NCI-H82 (cell line): ENCODE measurements at regions not wholly inside any gene's neighbourhood (a gene's known extent, or its start where the extent isn't known, plus 50 kb on each side); places are given as distances from the start of the nearest gene placed in this dataset.

Experiments
- DNase-seq: peaks from one replicate; lab custom pipeline; 2025; lab: John Stamatoyannopoulos, UW

DNA sequence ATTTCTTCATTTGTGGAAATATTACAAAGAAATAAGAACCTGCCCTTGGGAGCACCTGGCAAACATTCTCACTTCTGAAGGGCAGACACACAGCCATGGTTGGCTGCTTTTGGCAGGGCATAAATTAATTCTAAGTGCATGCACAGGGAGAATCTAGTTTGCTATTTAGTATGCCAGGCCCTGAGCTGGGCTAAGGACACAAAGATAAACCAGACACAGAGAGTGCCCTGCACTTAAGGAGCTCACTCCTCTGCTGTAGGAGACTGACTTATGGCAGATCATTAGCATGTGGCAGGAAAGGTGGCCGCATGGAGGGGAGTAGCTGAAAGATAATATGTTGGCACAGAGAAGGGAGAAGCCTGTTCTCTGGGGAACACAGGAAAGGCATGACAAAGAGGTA is 367.0 kb downstream of the LPIN1 start:
- DNase-seq: no peak

- DNase-seq: no peak
These were observed 368.4 kb downstream of the LPIN1 start for GRCh38 chr2:12114816-12115215.

GRCh38 chr2:12116228-12116750 is 369.9 kb downstream of the LPIN1 start:
- peak; percentile 12 for DNase-seq

GRCh38 chr2:12119841-12120240 is 373.4 kb downstream of the LPIN1 start:
- no peak for DNase-seq

DNA sequence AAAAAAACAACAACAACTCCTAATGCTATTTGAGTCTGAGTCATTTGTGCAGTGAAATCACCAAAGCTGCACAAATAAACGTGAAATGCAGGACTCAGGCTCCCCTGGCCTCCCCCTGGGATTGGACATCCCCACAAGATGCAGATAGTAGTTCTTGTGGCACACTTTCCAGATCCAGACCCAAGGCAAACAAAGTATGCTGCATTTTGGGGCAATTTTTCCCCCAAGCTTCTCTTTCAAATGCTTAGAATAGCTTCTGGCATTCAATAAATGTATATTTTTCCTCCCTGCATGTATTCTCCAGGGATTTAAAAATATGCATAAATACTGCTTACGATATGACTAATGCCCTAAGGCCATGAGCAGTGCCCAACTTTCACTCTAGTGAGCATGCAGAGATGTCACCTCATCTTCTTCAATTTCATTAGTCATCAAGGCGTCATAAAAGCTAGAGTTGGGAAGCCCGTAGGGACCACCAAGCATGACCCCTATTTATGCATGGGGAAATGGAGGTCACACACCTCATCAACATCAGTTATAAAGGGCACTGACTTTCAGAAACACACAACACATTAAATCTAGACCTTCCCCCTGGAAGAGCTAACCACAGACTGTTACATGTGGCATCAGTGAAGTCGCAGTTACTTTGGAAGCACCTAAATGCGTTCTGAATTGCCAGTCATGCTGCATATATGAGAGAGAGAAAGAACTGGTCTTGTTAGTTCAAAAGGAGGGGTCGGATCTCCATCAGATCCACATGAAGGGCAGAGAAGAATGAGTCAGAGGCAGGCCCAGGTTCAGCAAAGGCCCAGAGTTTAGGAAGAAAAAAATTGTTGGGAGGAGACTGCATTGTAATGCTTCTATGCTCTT is 374.1 kb downstream of the LPIN1 start:
- no peak for DNase-seq

GRCh38 chr2:12124790-12125189 is 378.4 kb downstream of the LPIN1 start:
- no peak for DNase-seq

DNA sequence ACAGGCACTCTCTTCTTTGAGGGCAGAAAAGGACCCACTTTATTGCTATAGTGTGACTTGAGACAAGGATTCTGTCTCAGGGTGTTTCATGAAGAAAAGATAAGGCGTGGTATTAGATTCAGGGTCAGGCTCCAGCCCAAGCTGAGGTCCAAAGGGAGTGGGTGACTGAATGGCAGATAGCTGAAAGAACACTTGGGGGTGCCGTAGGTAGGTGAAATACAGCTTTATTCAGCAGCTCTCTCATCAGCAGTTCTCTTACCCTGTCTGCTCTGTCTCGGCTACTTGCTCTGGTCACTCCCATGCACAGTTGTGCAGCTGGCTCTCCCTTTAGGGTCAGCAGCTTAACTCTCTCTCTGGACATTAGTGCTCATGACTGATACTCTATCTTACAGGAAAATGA is 379.9 kb downstream of the LPIN1 start:
- no peak for DNase-seq

- no peak for DNase-seq
These were observed 381.2 kb downstream of the LPIN1 start for GRCh38 chr2:12127638-12128037.

GRCh38 chr2:12131975-12132374 is 385.5 kb downstream of the LPIN1 start:
- no peak for DNase-seq

- no peak for DNase-seq
These were observed 395.3 kb downstream of the LPIN1 start for GRCh38 chr2:12141618-12142258.

DNA sequence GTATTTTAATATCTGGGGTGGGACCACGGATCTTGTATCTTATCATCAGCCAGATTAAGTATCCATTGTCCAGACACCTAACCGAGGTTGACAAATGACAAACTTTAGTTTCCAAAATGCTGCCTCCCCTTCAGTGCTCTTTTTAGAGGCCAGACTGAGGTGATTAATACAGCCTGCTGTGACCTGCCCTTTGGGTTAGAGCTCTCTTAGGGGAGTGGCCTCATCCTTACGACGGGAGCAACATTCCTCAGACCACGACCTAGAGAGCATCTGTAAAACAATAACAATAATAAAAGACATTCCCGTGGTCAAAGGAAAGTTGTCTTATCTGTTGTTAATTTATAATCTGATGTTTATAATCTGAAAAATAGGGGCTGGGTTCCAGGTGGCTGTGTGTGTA is 405.3 kb downstream of the LPIN1 start:
- DNase-seq: no peak

DNA sequence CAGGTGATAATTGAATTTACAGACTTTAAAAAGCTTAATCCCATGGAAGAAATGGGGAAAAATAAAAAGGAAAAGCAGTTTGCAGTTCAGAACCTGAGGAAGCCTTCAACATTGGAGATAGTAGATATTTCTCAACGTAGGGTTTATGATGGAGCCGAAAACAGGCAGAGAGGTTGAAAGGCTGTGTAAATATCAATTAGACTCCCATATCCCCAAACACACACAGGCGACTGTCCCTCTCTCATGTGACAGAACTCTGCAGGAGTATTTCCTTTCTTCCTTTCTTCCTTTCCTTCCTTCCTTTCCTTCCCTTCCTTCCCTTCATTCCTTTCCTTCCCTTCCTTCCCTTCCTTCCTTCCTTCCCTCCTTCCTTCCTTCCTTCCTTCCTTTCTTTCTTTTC is 406.5 kb downstream of the LPIN1 start:
- no peak for DNase-seq

GRCh38 chr2:12155303-12156051 is 409.0 kb downstream of the LPIN1 start:
- DNase-seq: no peak

GRCh38 chr2:12156349-12156748 is 409.9 kb downstream of the LPIN1 start:
- no peak for DNase-seq

DNA sequence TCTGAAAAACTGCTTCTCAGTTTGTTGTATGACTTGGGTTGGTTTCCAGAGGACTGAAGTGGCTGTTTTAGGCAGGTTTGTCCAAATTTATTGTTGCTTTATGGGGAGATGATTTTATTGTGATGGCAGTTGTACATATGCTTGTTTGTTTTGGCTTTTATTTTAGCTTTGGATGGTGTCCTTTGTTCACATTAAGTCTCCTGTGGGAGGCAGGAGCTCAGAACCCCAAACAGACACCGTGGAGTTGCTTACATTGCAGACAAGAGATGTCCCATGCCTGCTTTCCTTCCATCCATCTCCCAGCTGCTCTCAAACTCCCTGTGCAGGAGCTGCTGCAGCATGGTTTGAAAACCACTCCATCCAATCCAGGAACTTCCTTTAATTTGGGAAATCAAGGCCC is 414.7 kb downstream of the LPIN1 start:
- DNase-seq: no peak

GRCh38 chr2:12162269-12163247 is 416.1 kb downstream of the LPIN1 start:
- DNase-seq: peak; percentile 56

GRCh38 chr2:12163866-12164265 is 417.4 kb downstream of the LPIN1 start:
- DNase-seq: no peak

GRCh38 chr2:12164689-12165088 is 418.3 kb downstream of the LPIN1 start:
- DNase-seq: no peak

DNA sequence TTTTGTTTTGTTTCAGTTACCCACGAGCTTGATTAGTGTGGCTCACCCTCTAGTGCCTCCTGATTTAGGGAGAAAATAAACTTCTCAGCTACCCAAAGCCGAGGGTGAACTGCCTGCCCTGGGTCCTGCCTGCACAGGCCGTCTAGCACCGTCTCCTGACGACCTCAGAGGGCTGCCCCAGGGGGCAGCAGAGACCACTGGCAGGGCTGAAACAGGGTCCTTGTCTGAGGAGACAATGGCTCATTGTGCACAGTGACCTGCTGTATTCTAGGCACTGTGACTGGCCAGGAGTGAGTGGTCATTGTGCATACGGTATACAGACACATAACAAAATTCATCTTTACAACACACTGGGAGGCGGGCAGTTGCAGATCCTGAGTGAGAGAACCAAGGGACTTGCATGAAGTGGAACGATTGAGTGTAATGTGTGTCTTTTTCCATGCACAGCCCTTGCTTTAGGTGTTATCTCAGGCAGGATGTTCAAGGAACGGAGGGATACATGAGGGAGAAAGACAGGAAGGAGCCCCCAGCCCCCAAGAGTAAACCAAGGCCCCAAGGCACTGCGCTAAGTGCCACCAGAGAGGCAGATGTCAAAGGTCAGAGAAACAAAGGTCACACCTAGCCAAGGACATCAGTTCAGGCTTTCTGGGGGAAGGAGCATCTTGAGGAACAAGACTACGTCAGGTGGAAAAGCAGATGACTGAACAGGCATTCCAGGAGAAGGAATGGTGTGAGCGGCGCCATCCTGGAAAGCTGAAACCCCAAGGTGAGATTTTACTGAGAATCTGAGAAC is 421.3 kb downstream of the LPIN1 start:
- peak; percentile 16 for DNase-seq

DNA sequence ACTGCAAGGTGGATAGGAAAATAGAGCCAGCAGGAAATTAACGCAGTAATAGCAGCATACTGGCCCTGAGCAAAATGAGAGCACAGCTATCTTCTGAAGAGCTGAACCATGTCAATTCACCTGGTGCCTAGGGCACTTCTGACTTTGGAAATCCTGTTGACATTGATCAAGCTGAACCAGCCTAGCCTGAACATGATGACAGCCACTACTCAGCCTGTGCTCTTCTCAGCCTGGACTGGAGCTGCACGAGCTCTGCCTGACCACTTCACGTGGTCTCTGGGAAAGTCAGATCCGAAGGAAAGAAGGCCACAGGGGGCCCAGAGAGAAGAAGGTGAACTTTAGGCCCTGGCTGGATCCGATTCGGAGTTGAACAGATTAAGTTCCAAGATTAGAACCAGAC is 421.9 kb downstream of the LPIN1 start:
- no peak for DNase-seq
